ENCODE measurements at regions not wholly inside any gene's neighbourhood (a gene's known extent, or its start where the extent isn't known, plus 50 kb on each side); places are given as distances from the start of the nearest gene placed in this dataset.

GRCh38 chr14:25389948-25390347 is 340.0 kb upstream of the STXBP6 start:
- TF ChIP-seq CTCF (IDR thresholded peaks at IDR 0.05) (no peak), REST (IDR thresholded peaks at IDR 0.05) (no peak), ZSCAN20 (CRISPR knock-in tag; IDR thresholded peaks at IDR 0.05) (no peak), POLR2A (IDR thresholded peaks at IDR 0.05; ENCODE audit: low read length) (no peak), BCL3 (IDR thresholded peaks at IDR 0.05) (no peak), FOSL2 (IDR thresholded peaks at IDR 0.05) (no peak), FOSL2 (CRISPR knock-in tag; IDR thresholded peaks at IDR 0.05) (no peak), MAZ (IDR thresholded peaks at IDR 0.05; ENCODE audit: borderline replicate concordance, low read depth, low read length) (no peak), EP300 (IDR thresholded peaks at IDR 0.05) (no peak)
